ENCODE measurements at regions not wholly inside any gene's neighbourhood (a gene's known extent, or its start where the extent isn't known, plus 50 kb on each side); places are given as distances from the start of the nearest gene placed in this dataset.

DNA sequence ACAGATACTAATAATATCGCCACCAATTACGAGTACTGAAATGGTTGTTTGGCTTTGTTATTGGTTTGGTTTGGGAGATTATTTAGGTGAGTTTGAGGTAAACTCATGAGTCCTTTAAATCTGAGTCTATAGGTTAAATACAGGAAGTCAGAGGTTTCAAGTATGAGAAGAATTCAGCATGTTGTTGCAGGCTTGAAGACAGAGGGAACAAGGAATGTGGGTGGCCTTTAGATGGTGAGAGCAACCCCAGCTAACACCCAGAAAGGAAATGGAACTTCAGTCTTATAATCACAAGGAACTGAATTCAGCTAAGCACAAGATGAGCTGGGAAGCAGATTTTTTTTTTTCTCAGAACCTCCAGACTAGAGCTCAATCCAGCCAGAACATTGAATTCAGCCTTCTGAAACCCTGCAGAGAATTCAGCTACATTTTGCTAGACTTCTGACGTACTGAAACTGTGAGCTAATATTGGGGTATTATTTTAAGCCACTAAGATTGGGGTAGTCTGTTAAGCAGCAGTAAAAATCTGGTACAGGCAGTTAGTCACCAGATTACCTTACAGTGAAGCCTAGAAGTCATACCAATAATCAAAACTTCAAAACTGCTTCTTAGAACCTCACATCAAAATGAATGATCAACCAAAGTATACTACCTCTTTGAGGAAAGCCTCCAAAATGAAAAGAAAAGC lies 216.0 kb upstream of the PUM3 start:
- TF ChIP-seq FOXM1 (IDR thresholded peaks at IDR 0.05; ENCODE audit: borderline replicate concordance, low read depth) (no peak), CREB1 (IDR thresholded peaks at IDR 0.05; ENCODE audit: low read depth) (no peak), RAD21 (IDR thresholded peaks at IDR 0.05; ENCODE audit: low read depth) (no peak), TEAD4 (IDR thresholded peaks at IDR 0.05) (no peak), ZBTB7A (IDR thresholded peaks at IDR 0.05; ENCODE audit: low read depth) (no peak), YY1 (IDR thresholded peaks at IDR 0.05; ENCODE audit: low read depth) (no peak), NFIC (IDR thresholded peaks at IDR 0.05) (no peak), TAF1 (IDR thresholded peaks at IDR 0.05; ENCODE audit: low read depth) (no peak), EGR1 (IDR thresholded peaks at IDR 0.05) (no peak), TCF12 (IDR thresholded peaks at IDR 0.05; ENCODE audit: low read depth) (no peak)
- TF ChIP-seq, protein P1, sequence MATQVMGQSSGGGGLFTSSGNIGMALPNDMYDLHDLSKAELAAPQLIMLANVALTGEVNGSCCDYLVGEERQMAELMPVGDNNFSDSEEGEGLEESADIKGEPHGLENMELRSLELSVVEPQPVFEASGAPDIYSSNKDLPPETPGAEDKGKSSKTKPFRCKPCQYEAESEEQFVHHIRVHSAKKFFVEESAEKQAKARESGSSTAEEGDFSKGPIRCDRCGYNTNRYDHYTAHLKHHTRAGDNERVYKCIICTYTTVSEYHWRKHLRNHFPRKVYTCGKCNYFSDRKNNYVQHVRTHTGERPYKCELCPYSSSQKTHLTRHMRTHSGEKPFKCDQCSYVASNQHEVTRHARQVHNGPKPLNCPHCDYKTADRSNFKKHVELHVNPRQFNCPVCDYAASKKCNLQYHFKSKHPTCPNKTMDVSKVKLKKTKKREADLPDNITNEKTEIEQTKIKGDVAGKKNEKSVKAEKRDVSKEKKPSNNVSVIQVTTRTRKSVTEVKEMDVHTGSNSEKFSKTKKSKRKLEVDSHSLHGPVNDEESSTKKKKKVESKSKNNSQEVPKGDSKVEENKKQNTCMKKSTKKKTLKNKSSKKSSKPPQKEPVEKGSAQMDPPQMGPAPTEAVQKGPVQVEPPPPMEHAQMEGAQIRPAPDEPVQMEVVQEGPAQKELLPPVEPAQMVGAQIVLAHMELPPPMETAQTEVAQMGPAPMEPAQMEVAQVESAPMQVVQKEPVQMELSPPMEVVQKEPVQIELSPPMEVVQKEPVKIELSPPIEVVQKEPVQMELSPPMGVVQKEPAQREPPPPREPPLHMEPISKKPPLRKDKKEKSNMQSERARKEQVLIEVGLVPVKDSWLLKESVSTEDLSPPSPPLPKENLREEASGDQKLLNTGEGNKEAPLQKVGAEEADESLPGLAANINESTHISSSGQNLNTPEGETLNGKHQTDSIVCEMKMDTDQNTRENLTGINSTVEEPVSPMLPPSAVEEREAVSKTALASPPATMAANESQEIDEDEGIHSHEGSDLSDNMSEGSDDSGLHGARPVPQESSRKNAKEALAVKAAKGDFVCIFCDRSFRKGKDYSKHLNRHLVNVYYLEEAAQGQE (IDR thresholded peaks at IDR 0.05; ENCODE audit: low read depth): no peak
- TF ChIP-seq, protein P2, sequence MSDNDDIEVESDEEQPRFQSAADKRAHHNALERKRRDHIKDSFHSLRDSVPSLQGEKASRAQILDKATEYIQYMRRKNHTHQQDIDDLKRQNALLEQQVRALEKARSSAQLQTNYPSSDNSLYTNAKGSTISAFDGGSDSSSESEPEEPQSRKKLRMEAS (IDR thresholded peaks at IDR 0.05): no peak
